Tibial artery (tissue), 4 donors: ENCODE measurements at regions not wholly inside any gene's neighbourhood (a gene's known extent, or its start where the extent isn't known, plus 50 kb on each side); places are given as distances from the start of the nearest gene placed in this dataset.

Source experiments
- DNase-seq, 2 donors: peaks; one replicate each; pipeline ENCODE4 v3.0.0-alpha.2; 2019
- H3K27ac ChIP-seq, 2 donors: fragments of 200-600 bp; sonication (generic) in 1 of 2; 1 replicate in 1 of 2; 2 replicates in 1 of 2; pipeline ENCODE4 v1.5.1; 2018 to 2019; ENCODE audit warnings: mild to moderate bottlenecking in 1 of 2
- H3K27me3 ChIP-seq, 2 donors: fragments of 200-600 bp; sonication (generic) in 1 of 2; one replicate each; pipeline versions ENCODE4 v1.5.1 to v1.6.0; 2016 to 2019
- H3K36me3 ChIP-seq, 3 donors: fragments of 200-600 bp; sonication (generic) in 2 of 3; one replicate each; pipeline ENCODE4 v1.5.1; 2016 to 2019; ENCODE audit warnings: mild to moderate bottlenecking in 2 of 3
- H3K4me1 ChIP-seq, 4 donors: fragments of 200-600 bp; sonication (generic) in 2 of 4; 1 replicate in 3 of 4; 2 replicates in 1 of 4; pipeline ENCODE4 v1.5.1; 2016 to 2019
- H3K4me3 ChIP-seq, 2 donors: fragments of 200-600 bp; sonication (generic) in 1 of 2; 1 replicate in 1 of 2; 2 replicates in 1 of 2; pipeline ENCODE4 v1.5.1; 2018 to 2019; ENCODE audit warnings: mild to moderate bottlenecking in 2 of 2
- H3K9me3 ChIP-seq, 3 donors: fragments of 200-600 bp; sonication (generic) in 1 of 3; one replicate each; pipeline ENCODE4 v1.5.1; 2016 to 2019
- CTCF ChIP-seq, 2 experiments: fragments of 200-600 bp in 1 of 2; fragments of 450-650 bp in 1 of 2; IDR thresholded peaks; one replicate each; pipeline ENCODE4 v1.5.1; 2017 to 2019; ENCODE audit warnings: antibody characterized with exemption in 2 of 2, mild to moderate bottlenecking in 1 of 2, moderate library complexity in 1 of 2
- intact Hi-C: fragments of 100-400 bp; cut with DNase I; formaldehyde crosslinking; loops from one replicate; pipeline ENCODE4 v1.15.0; 2023; ENCODE audit warnings: low total_unique reads

- no peak for TF ChIP-seq CTCF (IDR thresholded peaks at IDR 0.05)
- no peaks in the 10 kb centered on the region for H3K27me3 ChIP-seq
- no peaks in the 10 kb centered on the region for H3K36me3 ChIP-seq
- intact Hi-C loops = no loop called here
- H3K4me1 ChIP-seq = no peaks in the 10 kb centered on the region
- no peak overlapping the region for H3K4me3 ChIP-seq
- DNase-seq = no peak
- H3K27ac ChIP-seq = no peak overlapping the region
- no peaks in the 10 kb centered on the region for H3K9me3 ChIP-seq
Observed at GRCh38 chr9:86706391-86706790, 240.9 kb downstream of the GAS1 start.

- TF ChIP-seq CTCF (IDR thresholded peaks at IDR 0.05) = no peak
- H3K27ac ChIP-seq = no peak overlapping the region
- H3K36me3 ChIP-seq = no peaks in the 10 kb centered on the region
- intact Hi-C loops = no loop called here
- no peak overlapping the region for H3K4me3 ChIP-seq
- no peak for DNase-seq
- H3K27me3 ChIP-seq = no peaks in the 10 kb centered on the region
- peaks cover 0 to 8% (median 2%) of the 10 kb centered on the region in 4 donors for H3K4me1 ChIP-seq
- no peaks in the 10 kb centered on the region for H3K9me3 ChIP-seq
Observed at GRCh38 chr9:86705490-86705889, 241.8 kb downstream of the GAS1 start.

GRCh38 chr9:86703346-86703745 is 244.0 kb downstream of the GAS1 start:
- H3K9me3 ChIP-seq = no peaks in the 10 kb centered on the region
- intact Hi-C loops = no loop called here
- DNase-seq = no peak
- no peaks in the 10 kb centered on the region for H3K27me3 ChIP-seq
- H3K36me3 ChIP-seq = no peaks in the 10 kb centered on the region
- H3K27ac ChIP-seq = no peak overlapping the region
- peaks cover 0 to 15% (median 3%) of the 10 kb centered on the region in 4 donors for H3K4me1 ChIP-seq
- TF ChIP-seq CTCF (IDR thresholded peaks at IDR 0.05) = no peak
- no peak overlapping the region for H3K4me3 ChIP-seq

- Histone ChIP-seq H3K27me3 (no peaks in the 10 kb centered on the region), H3K9me3 (no peaks in the 10 kb centered on the region), H3K27ac (no peak overlapping the region), H3K36me3 (no peaks in the 10 kb centered on the region), H3K4me3 (no peak overlapping the region), H3K4me1 (peaks cover 0 to 15% (median 3%) of the 10 kb centered on the region in 4 donors)
- DNase-seq = no peak
- intact Hi-C loops = no loop called here
- no peak for TF ChIP-seq CTCF (IDR thresholded peaks at IDR 0.05)
Observed at GRCh38 chr9:86700629-86701028, 246.7 kb downstream of the GAS1 start.

- no peaks in the 10 kb centered on the region for H3K9me3 ChIP-seq
- H3K27me3 ChIP-seq = no peaks in the 10 kb centered on the region
- H3K4me3 ChIP-seq = no peak overlapping the region
- no peak overlapping the region for H3K27ac ChIP-seq
- H3K36me3 ChIP-seq = no peaks in the 10 kb centered on the region
- H3K4me1 ChIP-seq = peaks cover 0 to 15% (median 3%) of the 10 kb centered on the region in 4 donors
- intact Hi-C loops = no loop called here
- no peak for DNase-seq
- TF ChIP-seq CTCF (IDR thresholded peaks at IDR 0.05) = no peak
Observed at GRCh38 chr9:86697999-86698398, 249.3 kb downstream of the GAS1 start.

GRCh38 chr9:86697213-86697612 is 250.1 kb downstream of the GAS1 start:
- Histone ChIP-seq H3K36me3 (no peaks in the 10 kb centered on the region), H3K4me3 (no peak overlapping the region), H3K4me1 (peaks cover 0 to 15% (median 3%) of the 10 kb centered on the region in 4 donors), H3K9me3 (no peaks in the 10 kb centered on the region), H3K27me3 (no peaks in the 10 kb centered on the region), H3K27ac (no peak overlapping the region)
- DNase-seq = no peak
- TF ChIP-seq CTCF (IDR thresholded peaks at IDR 0.05) = no peak
- intact Hi-C loops = no loop called here
